Rectal smooth muscle tissue (tissue), 1 donor: ENCODE measurements at regions not wholly inside any gene's neighbourhood (a gene's known extent, or its start where the extent isn't known, plus 50 kb on each side); places are given as distances from the start of the nearest gene placed in this dataset.

Experiments
- H3K27ac ChIP-seq: one replicate; pipeline ENCODE4 v1.7.0; 2013; ENCODE audit warnings: low read depth, low read length, inconsistent platforms
- H3K27me3 ChIP-seq: one replicate; pipeline ENCODE4 v1.7.0; 2013; ENCODE audit warnings: low read length; ENCODE audit not compliant: control insufficient read depth, insufficient read depth
- H3K36me3 ChIP-seq: one replicate; pipeline ENCODE4 v1.7.0; 2013; ENCODE audit warnings: low read length; ENCODE audit not compliant: control insufficient read depth, insufficient read depth
- H3K4me1 ChIP-seq: one replicate; pipeline ENCODE4 v1.7.0; 2013; ENCODE audit warnings: low read length; ENCODE audit not compliant: control insufficient read depth, insufficient read depth
- H3K4me3 ChIP-seq: one replicate; pipeline ENCODE4 v1.7.0; 2013; ENCODE audit warnings: low read length
- H3K9ac ChIP-seq: one replicate; pipeline ENCODE4 v1.7.0; 2013; ENCODE audit warnings: low read length

DNA sequence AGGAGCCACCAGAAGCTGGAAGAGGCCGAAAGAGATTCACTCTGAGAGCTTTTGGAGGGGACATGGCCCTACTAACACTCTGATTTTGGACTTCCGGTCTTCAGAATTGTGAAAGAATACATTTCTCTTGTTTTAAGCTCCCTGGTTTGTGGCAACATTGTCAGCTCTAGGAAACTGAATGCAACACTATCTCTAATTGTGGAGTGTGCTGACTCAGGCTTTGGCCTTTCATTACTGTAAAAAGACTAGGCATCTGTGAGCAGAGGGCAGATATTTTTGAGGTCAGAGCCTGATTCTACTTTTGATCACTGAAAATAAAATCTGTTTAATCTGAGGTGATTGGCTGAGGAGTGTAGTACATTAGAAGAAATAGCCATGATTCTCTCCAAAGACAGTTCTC lies 185.4 kb upstream of the FAM98A start:
- Histone ChIP-seq H3K36me3 (no peaks in the 10 kb centered on the region), H3K27me3 (no peaks in the 10 kb centered on the region), H3K27ac (no peak overlapping the region), H3K4me1 (no peaks in the 10 kb centered on the region), H3K4me3 (no peak overlapping the region), H3K9ac (no peak overlapping the region)

- no peak overlapping the region for H3K9ac ChIP-seq
- no peaks in the 10 kb centered on the region for H3K4me1 ChIP-seq
- H3K27ac ChIP-seq, result no peak overlapping the region
- H3K4me3 ChIP-seq, result no peak overlapping the region
- H3K27me3 ChIP-seq, result no peaks in the 10 kb centered on the region
- H3K36me3 ChIP-seq, result no peaks in the 10 kb centered on the region
Observed at GRCh38 chr2:33782395-33783230, 183.5 kb upstream of the FAM98A start.

- H3K9ac ChIP-seq, result no peak overlapping the region
Observed at GRCh38 chr2:33777786-33778185, 178.7 kb upstream of the FAM98A start.

DNA sequence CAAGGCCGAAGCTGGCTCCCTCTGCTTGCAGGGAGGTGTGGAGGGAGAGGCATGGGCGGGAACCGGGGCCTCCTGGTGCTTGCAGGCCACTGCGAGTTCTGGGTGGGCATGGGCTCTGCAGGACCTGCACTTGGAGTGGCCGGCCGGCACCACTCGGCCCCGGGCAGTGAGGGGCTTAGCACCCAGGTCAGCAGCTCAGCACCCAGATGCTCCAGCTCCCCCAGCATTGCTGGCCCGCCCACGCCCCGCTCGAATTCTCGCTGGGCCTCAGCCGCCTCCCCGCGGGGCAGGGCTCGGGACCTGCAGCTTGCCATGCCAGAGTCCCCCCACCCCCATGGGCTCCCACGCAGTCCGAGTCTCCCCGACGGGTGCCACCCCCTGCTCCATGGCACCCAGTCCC lies 176.2 kb upstream of the FAM98A start:
- Histone ChIP-seq H3K4me3 (no peak overlapping the region), H3K36me3 (no peaks in the 10 kb centered on the region), H3K27ac (no peak overlapping the region), H3K4me1 (no peaks in the 10 kb centered on the region), H3K27me3 (no peaks in the 10 kb centered on the region), H3K9ac (no peak overlapping the region)

More at GRCh38 chr2:33777786-33778185, 178.7 kb upstream of the FAM98A start:
- H3K27ac ChIP-seq, result no peak overlapping the region
- H3K4me3 ChIP-seq, result no peak overlapping the region
- H3K36me3 ChIP-seq, result no peaks in the 10 kb centered on the region
- H3K27me3 ChIP-seq, result no peaks in the 10 kb centered on the region
- H3K4me1 ChIP-seq, result no peaks in the 10 kb centered on the region

DNA sequence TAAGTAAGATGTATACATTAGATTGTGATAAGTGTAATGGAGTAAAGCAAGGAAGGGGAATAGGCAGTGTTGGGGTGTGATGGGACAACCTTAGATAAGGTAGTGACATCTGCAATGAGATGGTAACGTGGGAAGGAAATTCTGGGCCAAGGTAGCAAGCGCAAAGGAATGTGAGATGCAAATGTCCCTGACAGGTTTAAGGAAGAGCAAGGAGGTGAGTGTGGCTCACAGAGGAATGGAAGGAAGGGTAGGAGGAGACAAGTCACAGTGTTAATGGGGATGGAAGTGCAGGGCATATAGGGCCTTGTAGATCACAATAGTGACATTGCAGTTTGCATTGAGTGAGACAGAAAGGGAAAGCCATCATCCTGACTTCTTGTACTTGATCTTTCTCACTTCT lies 170.9 kb upstream of the FAM98A start:
- Histone ChIP-seq H3K36me3 (no peaks in the 10 kb centered on the region), H3K9ac (no peak overlapping the region), H3K4me1 (no peaks in the 10 kb centered on the region), H3K27ac (no peak overlapping the region), H3K27me3 (no peaks in the 10 kb centered on the region), H3K4me3 (no peak overlapping the region)

DNA sequence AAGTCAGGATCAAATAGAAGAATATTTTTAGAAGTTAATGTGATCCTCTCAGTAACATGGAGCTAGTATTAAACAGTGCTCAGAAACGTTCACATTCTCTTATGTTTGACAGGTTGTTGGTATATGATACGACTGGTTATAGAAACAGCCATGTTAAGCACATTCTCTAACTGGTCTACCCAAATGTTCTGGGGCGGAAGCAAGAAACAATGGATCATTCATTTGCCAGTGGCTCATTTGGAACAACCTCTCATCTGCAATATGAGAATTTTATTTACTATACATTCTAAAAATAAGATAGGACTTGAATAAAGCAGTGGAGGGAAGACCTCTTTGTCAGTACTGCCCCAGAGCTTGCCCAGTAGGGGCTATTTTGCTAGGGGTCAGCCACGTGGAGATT lies 167.1 kb upstream of the FAM98A start:
- Histone ChIP-seq H3K27ac (no peak overlapping the region), H3K9ac (no peak overlapping the region), H3K27me3 (no peaks in the 10 kb centered on the region), H3K36me3 (no peaks in the 10 kb centered on the region), H3K4me1 (no peaks in the 10 kb centered on the region), H3K4me3 (no peak overlapping the region)

DNA sequence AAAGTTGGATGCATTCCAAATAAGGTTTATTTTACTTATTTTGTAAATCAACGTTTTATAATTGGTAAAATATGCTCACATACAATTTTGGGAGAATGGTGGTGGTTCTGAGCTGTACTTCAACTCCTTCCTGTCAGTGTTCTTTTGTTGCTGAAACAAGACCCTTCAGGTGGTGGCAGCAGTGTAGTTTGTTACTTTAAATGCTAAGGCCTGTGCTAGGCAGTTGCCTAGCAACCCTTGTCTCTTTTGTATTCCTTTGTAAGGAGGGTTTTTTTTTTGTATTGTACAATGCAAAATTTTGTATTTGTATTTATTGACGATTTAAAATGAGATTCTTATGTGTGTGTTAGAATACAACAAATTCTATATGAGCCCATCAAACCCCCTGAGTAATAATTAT lies 166.0 kb upstream of the FAM98A start:
- H3K36me3 ChIP-seq, result no peaks in the 10 kb centered on the region
- H3K27me3 ChIP-seq, result no peaks in the 10 kb centered on the region
- no peak overlapping the region for H3K4me3 ChIP-seq
- no peaks in the 10 kb centered on the region for H3K4me1 ChIP-seq
- no peak overlapping the region for H3K9ac ChIP-seq
- H3K27ac ChIP-seq, result no peak overlapping the region

GRCh38 chr2:33764551-33764950 lies 165.5 kb upstream of the FAM98A start:
- Histone ChIP-seq H3K36me3 (no peaks in the 10 kb centered on the region), H3K4me1 (no peaks in the 10 kb centered on the region), H3K9ac (no peak overlapping the region), H3K27me3 (no peaks in the 10 kb centered on the region), H3K27ac (no peak overlapping the region), H3K4me3 (no peak overlapping the region)

GRCh38 chr2:33763671-33764310 lies 164.7 kb upstream of the FAM98A start:
- H3K4me3 ChIP-seq, result no peak overlapping the region
- no peak overlapping the region for H3K27ac ChIP-seq

DNA sequence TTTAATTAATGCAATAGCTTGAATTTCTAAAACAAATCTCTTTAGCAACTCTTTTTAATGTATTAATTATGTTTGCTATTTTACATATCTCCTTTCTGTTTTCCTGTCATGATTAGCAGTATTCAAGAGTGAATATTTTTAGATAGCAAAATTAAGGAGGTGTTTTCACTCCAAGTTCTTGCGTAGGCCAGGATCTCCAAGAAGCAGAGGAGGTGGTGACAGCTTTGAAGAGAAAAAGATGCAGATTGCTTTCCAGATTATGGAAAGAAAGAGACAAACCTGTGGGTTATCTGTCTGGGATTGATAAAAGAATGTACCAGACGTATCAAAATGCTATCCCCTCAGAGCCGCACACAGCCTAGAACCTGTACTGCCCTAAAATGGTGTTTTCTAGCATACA lies 163.5 kb upstream of the FAM98A start:
- Histone ChIP-seq H3K9ac (no peak overlapping the region), H3K27ac (no peak overlapping the region), H3K4me1 (no peaks in the 10 kb centered on the region), H3K36me3 (no peaks in the 10 kb centered on the region), H3K27me3 (no peaks in the 10 kb centered on the region), H3K4me3 (no peak overlapping the region)

More at GRCh38 chr2:33763671-33764310, 164.7 kb upstream of the FAM98A start:
- Histone ChIP-seq H3K9ac (no peak overlapping the region), H3K27me3 (no peaks in the 10 kb centered on the region), H3K4me1 (no peaks in the 10 kb centered on the region), H3K36me3 (no peaks in the 10 kb centered on the region)

DNA sequence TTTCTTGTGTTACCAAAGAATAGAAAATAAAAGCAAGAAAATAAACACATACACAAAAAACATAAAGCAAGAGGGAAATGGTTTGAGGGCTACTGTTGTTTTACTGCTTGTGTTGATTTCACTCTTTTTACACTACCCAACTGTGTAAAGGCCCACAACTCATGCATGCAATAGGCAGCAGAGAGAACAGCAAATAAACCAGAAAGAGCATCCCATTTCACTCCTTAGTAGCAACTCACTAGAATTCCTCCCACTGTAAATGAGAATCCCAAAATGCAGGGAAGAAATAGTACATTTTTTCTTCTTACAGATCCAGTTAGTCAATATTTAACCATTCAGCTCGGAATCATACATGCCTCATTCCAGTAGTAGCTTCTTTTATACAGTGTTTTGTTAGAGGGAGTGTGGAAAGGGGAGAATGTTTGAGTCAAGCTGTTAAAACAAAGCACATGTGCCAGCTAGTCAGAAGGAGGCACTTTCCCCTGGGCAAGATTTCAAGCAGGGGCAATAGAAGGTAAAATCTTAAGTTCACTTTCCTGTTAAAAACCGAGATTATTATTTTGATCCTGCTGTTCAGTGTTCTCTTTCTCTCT lies 147.2 kb upstream of the FAM98A start:
- Histone ChIP-seq H3K27me3 (no peaks in the 10 kb centered on the region), H3K27ac (no peak overlapping the region), H3K4me1 (no peaks in the 10 kb centered on the region), H3K9ac (no peak overlapping the region), H3K36me3 (no peaks in the 10 kb centered on the region), H3K4me3 (no peak overlapping the region)

GRCh38 chr2:33735096-33735495 lies 136.0 kb upstream of the FAM98A start:
- Histone ChIP-seq H3K27me3 (no peaks in the 10 kb centered on the region), H3K4me1 (no peaks in the 10 kb centered on the region), H3K9ac (no peak overlapping the region)

More at GRCh38 chr2:33735096-33735495, 136.0 kb upstream of the FAM98A start:
- Histone ChIP-seq H3K36me3 (no peaks in the 10 kb centered on the region), H3K4me3 (no peak overlapping the region), H3K27ac (no peak overlapping the region)
